H1 (cell line): ENCODE measurements at regions not wholly inside any gene's neighbourhood (a gene's known extent, or its start where the extent isn't known, plus 50 kb on each side); places are given as distances from the start of the nearest gene placed in this dataset.
A peak's percentile ranks its signal among the peaks of the same experiment; 100 is the strongest.

Experiments used
- CTCF ChIA-PET: fragments of 300-600 bp; sonication (Branson Sonifier 250); formaldehyde crosslinking; loops from one replicate; lab custom pipeline; 2021; ENCODE audit not compliant: partially characterized antibody; lab: Charles Lee
- POLR2A ChIA-PET: fragments of 300-600 bp; sonication (Branson Sonifier 250); formaldehyde crosslinking; loops from one replicate; lab custom pipeline; 2021; ENCODE audit warnings: inconsistent platforms; ENCODE audit not compliant: partially characterized antibody; lab: Charles Lee
- DNase-seq, 2 experiments: peaks; one replicate each; pipeline versions ENCODE4 v3.0.0 to v3.0.0-alpha.2; 2010 to 2022; ENCODE audit warnings: low spot score in 2 of 2, low read depth in 1 of 2, mixed read lengths in 1 of 2
- FAIRE-seq: peaks from 2 replicates; lab custom pipeline; 2011; peaks lifted over from hg19 to GRCh38; lab: Jason Lieb, UNC
- H2AFZ ChIP-seq: 2 replicates; pipeline ENCODE4 v1.8.1; 2012; ENCODE audit warnings: low read length, inconsistent platforms
- H2AK5ac ChIP-seq: 2 replicates; pipeline ENCODE4 v1.6.1; 2013; ENCODE audit warnings: low read depth, low read length
- H2BK120ac ChIP-seq: replicated peaks from 2 replicates; pipeline ENCODE3; 2013; ENCODE audit warnings: low read depth, low read length, inconsistent platforms
- H2BK12ac ChIP-seq: 2 replicates; pipeline ENCODE4 v1.6.1; 2013; ENCODE audit warnings: low read depth, low read length
- H2BK15ac ChIP-seq: 2 replicates; pipeline ENCODE4 v1.6.1; 2013; ENCODE audit warnings: low read length
- H2BK20ac ChIP-seq: 2 replicates; pipeline ENCODE4 v1.6.1; 2013; ENCODE audit warnings: low read length
- H2BK5ac ChIP-seq: 2 replicates; pipeline ENCODE4 v1.6.1; 2013; ENCODE audit warnings: low read depth, low read length
- H3K14ac ChIP-seq: 2 replicates; pipeline ENCODE4 v1.6.1; 2013; ENCODE audit warnings: inconsistent platforms; ENCODE audit not compliant: insufficient read length
- H3K18ac ChIP-seq: 2 replicates; pipeline ENCODE4 v1.6.1; 2013; ENCODE audit warnings: low read length; ENCODE audit errors: extremely low read depth
- H3K23ac ChIP-seq: 2 replicates; pipeline ENCODE4 v1.6.1; 2013; ENCODE audit warnings: inconsistent platforms; ENCODE audit not compliant: insufficient read length
- H3K23me2 ChIP-seq: 2 replicates; pipeline ENCODE4 v1.6.1; 2013; ENCODE audit warnings: low read depth, low read length
- H3K27ac ChIP-seq: 2 replicates; pipeline ENCODE4 v1.6.1; 2011; ENCODE audit warnings: low read depth, low read length, inconsistent platforms
- H3K27me3 ChIP-seq, 4 experiments: replicated peaks in 1 of 4; 1 replicate in 1 of 4; 2 replicates in 3 of 4; pipeline versions ENCODE4 v1.6.1 to v1.8.1; 2011 to 2013; ENCODE audit warnings: low read length in 3 of 4, mild to moderate bottlenecking in 3 of 4, inconsistent platforms in 2 of 4, mixed read lengths in 2 of 4, moderate library complexity in 1 of 4; ENCODE audit not compliant: control insufficient read depth in 3 of 4, insufficient read depth in 3 of 4; ENCODE audit errors: extremely low read depth in 1 of 4
- H3K36me3 ChIP-seq, 4 experiments: 2 replicates each; pipeline versions ENCODE4 v1.6.1 to v1.8.1; 2011 to 2013; ENCODE audit warnings: mild to moderate bottlenecking in 4 of 4, low read length in 3 of 4, moderate library complexity in 2 of 4, control low read depth in 1 of 4, inconsistent platforms in 1 of 4; ENCODE audit not compliant: insufficient read depth in 4 of 4, control insufficient read depth in 2 of 4
- H3K4ac ChIP-seq: replicated peaks from 2 replicates; pipeline ENCODE3; 2013; ENCODE audit warnings: low read length, low read depth, mixed read lengths, inconsistent platforms; ENCODE audit not compliant: insufficient read length
- H3K4me1 ChIP-seq, 4 experiments: replicated peaks in 1 of 4; 1 replicate in 1 of 4; 2 replicates in 3 of 4; pipeline versions ENCODE4 v1.6.1 to v1.8.1; 2011 to 2013; ENCODE audit warnings: low read length in 3 of 4, inconsistent platforms in 2 of 4, mixed read lengths in 1 of 4; ENCODE audit not compliant: insufficient read depth in 4 of 4, control insufficient read depth in 3 of 4
- H3K4me2 ChIP-seq, 2 experiments: 2 replicates each; pipeline versions ENCODE4 v1.6.1 to v1.8.1; 2011 to 2013; ENCODE audit warnings: low read depth in 2 of 2, low read length in 2 of 2, control low read depth in 1 of 2, inconsistent platforms in 1 of 2, mild to moderate bottlenecking in 1 of 2; ENCODE audit not compliant: insufficient read depth in 1 of 2
- H3K4me3 ChIP-seq, 4 experiments: fragments of 200-600, 300-600 bp in 1 of 4; sonication (generic), shearing (Covaris generic), sonication (Bioruptor Twin) in 1 of 4; 2 replicates each; pipeline versions ENCODE4 v1.5.1 to v1.8.1; 2011 to 2016; ENCODE audit warnings: low read length in 4 of 4, low read depth in 3 of 4, control low read depth in 2 of 4, inconsistent platforms in 2 of 4, mild to moderate bottlenecking in 2 of 4, mixed read lengths in 1 of 4, moderate library complexity in 1 of 4; ENCODE audit not compliant: insufficient read depth in 2 of 4; ENCODE audit errors: extremely low read depth in 1 of 4
- H3K56ac ChIP-seq: replicated peaks from 2 replicates; pipeline ENCODE3; 2013; ENCODE audit warnings: low read depth, mild to moderate bottlenecking, mixed read lengths, low read length, inconsistent platforms; ENCODE audit not compliant: insufficient read length
- H3K79me1 ChIP-seq: 2 replicates; pipeline ENCODE4 v1.6.1; 2013; ENCODE audit warnings: low read depth, low read length, control low read depth
- H3K79me2 ChIP-seq, 2 experiments: 2 replicates each; pipeline versions ENCODE4 v1.6.1 to v1.8.1; 2012 to 2013; ENCODE audit warnings: low read length in 2 of 2, mild to moderate bottlenecking in 2 of 2, inconsistent platforms in 1 of 2; ENCODE audit not compliant: insufficient read depth in 2 of 2, control insufficient read depth in 1 of 2
- H3K9ac ChIP-seq, 4 experiments: replicated peaks in 1 of 4; 1 replicate in 1 of 4; 2 replicates in 3 of 4; pipeline versions ENCODE4 v1.6.1 to v1.8.1; 2011 to 2013; ENCODE audit warnings: low read depth in 3 of 4, low read length in 3 of 4, control low read depth in 2 of 4, mild to moderate bottlenecking in 2 of 4, moderate library complexity in 2 of 4, inconsistent platforms in 1 of 4; ENCODE audit errors: extremely low read depth in 1 of 4
- H3K9me3 ChIP-seq, 2 experiments: 2 replicates each; pipeline versions ENCODE4 v1.6.1 to v1.8.1; 2012 to 2013; ENCODE audit warnings: mild to moderate bottlenecking in 2 of 2, moderate library complexity in 2 of 2, control low read depth in 1 of 2, inconsistent platforms in 1 of 2, low read depth in 1 of 2, low read length in 1 of 2, mixed read lengths in 1 of 2; ENCODE audit not compliant: insufficient read depth in 2 of 2
- H4K20me1 ChIP-seq, 2 experiments: replicated peaks in 1 of 2; 2 replicates each; pipeline versions ENCODE3 to v1.8.1; 2011 to 2013; ENCODE audit warnings: inconsistent platforms in 2 of 2, low read length in 2 of 2, mild to moderate bottlenecking in 1 of 2; ENCODE audit not compliant: insufficient read depth in 2 of 2, control insufficient read depth in 1 of 2
- H4K5ac ChIP-seq: 2 replicates; pipeline ENCODE4 v1.6.1; 2013; ENCODE audit warnings: low read length, low read depth, mixed read lengths, inconsistent platforms; ENCODE audit not compliant: insufficient read length
- H4K8ac ChIP-seq: 2 replicates; pipeline ENCODE4 v1.8.0; 2013; ENCODE audit warnings: mild to moderate bottlenecking, moderate library complexity, low read length, inconsistent platforms; ENCODE audit not compliant: insufficient read depth; ENCODE audit errors: extremely low read depth
- H4K91ac ChIP-seq: replicated peaks from 2 replicates; pipeline ENCODE3; 2013; ENCODE audit warnings: low read length, mixed read lengths, inconsistent platforms; ENCODE audit not compliant: insufficient read length
- BCL11A ChIP-seq, 2 experiments: IDR thresholded peaks; one replicate each; pipeline ENCODE4 v1.6.1; 2011; ENCODE audit warnings: low read depth in 2 of 2, low read length in 2 of 2, mild to moderate bottlenecking in 2 of 2
- BRCA1 ChIP-seq: IDR thresholded peaks from 2 replicates; pipeline ENCODE4 v1.6.1; 2012; ENCODE audit warnings: low read depth, low read length, improper control_type of control experiment
- E2F6 ChIP-seq: IDR thresholded peaks from 2 replicates; pipeline ENCODE4 v1.6.1; 2012; ENCODE audit warnings: inconsistent platforms
- FOSL1 ChIP-seq: IDR thresholded peaks from 2 replicates; pipeline ENCODE4 v1.6.1; 2011; ENCODE audit warnings: mild to moderate bottlenecking, low read depth, low read length, moderate library complexity; ENCODE audit not compliant: insufficient read depth
- WGBS, 2 experiments: shearing (Covaris generic) in 1 of 2; methylation state at CpG; one replicate each; pipeline versions ENCODE4 v1.1.6 to v1.1.7; 2013 to 2015; ENCODE audit warnings: low lambda C conversion rate in 2 of 2, mixed read lengths in 2 of 2, inconsistent platforms in 1 of 2, low coverage in 1 of 2, missing lambda C conversion rate in 1 of 2; ENCODE audit not compliant: insufficient replicate concordance in 2 of 2, insufficient coverage in 1 of 2, insufficient read length in 1 of 2; ENCODE audit errors: extremely low coverage in 1 of 2, missing lambda C conversion rate in 1 of 2; 5-methylcytosine and 5-hydroxymethylcytosine counted together

- FAIRE-seq = no peak
- no peak overlapping the region for H4K5ac ChIP-seq
- H3K4me3 ChIP-seq = no peak overlapping the region
- H3K56ac ChIP-seq = no peak overlapping the region
- no peaks in the 10 kb centered on the region for H3K23me2 ChIP-seq
- no peak overlapping the region for H2BK120ac ChIP-seq
- H2BK20ac ChIP-seq = peak overlapping the region; percentile 93; the same call in 1 of the 2 replicates
- H3K79me2 ChIP-seq = no peaks in the 10 kb centered on the region
- no peak for DNase-seq
- ChIA-PET CTCF (interaction anchor here (0.6 to 1.4 kb wide), 3 partner anchors 12 to 126 kb away, joined by 3 to 6 read pairs (median 4); no protein-coding TSS in a partner anchor), POLR2A (interaction anchor here (0.6 to 1.2 kb wide), 2 partner anchors 40 to 120 kb away, joined by 3 read pairs; no protein-coding TSS in a partner anchor)
- H3K18ac ChIP-seq = peak overlapping the region; percentile 48; the same call in 1 of the 2 replicates
- no peaks in the 10 kb centered on the region for H3K79me1 ChIP-seq
- no peak overlapping the region for H4K91ac ChIP-seq
- no peak overlapping the region for H3K9ac ChIP-seq
- peaks cover 0 to 8% (median 6%) of the 10 kb centered on the region in 4 experiments; a peak in 5 of 7 replicates for H3K4me1 ChIP-seq
- no peak overlapping the region for H2AK5ac ChIP-seq
- H2BK5ac ChIP-seq = no peak overlapping the region
- H2BK15ac ChIP-seq = no peak overlapping the region
- H3K14ac ChIP-seq = no peak overlapping the region
- H4K8ac ChIP-seq = no peak overlapping the region
- H3K9me3 ChIP-seq = no peaks in the 10 kb centered on the region
- peak overlapping the region; percentile 92; the same call in 1 of the 2 replicates for H2AFZ ChIP-seq
- H3K4me2 ChIP-seq = no peak overlapping the region
- no peaks in the 10 kb centered on the region for H3K36me3 ChIP-seq
- no peak for TF ChIP-seq E2F6
- TF ChIP-seq BRCA1 = no peak
- TF ChIP-seq BCL11A (IDR thresholded peaks at IDR 0.05; ENCODE audit: low read depth in 2 of 2, low read length in 2 of 2) = no peak
- TF ChIP-seq FOSL1 = no peak
- TF ChIP-seq, all 59 proteins: peak for 0
- H3K27ac ChIP-seq = no peak overlapping the region
- WGBS, 2 experiments = 92% methylated on average over 7 of the region's 9 CpGs; no CpG with 5 or more reads in 1 of the 2 experiments
- no peaks in the 10 kb centered on the region for H4K20me1 ChIP-seq
- H2BK12ac ChIP-seq = peak overlapping the region; percentile 60; the same call in 1 of the 2 replicates
- H3K23ac ChIP-seq = no peak overlapping the region
- no peaks in the 10 kb centered on the region; a peak in 1 of 7 replicates for H3K27me3 ChIP-seq
- no peak overlapping the region for H3K4ac ChIP-seq
Measured at GRCh38 chr20:53794529-53795115, 201.0 kb upstream of the ZNF217 start.
